ENCODE measurements at regions not wholly inside any gene's neighbourhood (a gene's known extent, or its start where the extent isn't known, plus 50 kb on each side); places are given as distances from the start of the nearest gene placed in this dataset.
"Not testable (repeated sequence)": the region's sequence is repeated elsewhere in the genome, so short reads cannot be mapped to it uniquely, and the experiment has no call there.

GRCh38 chr5:152177626-152178349 lies 227.3 kb downstream of the NMUR2 start:
- DNase-seq, result no peak

- no peak for DNase-seq
Measured at GRCh38 chr5:152171888-152172287, 233.2 kb downstream of the NMUR2 start.

GRCh38 chr5:152170350-152170749 lies 234.7 kb downstream of the NMUR2 start:
- DNase-seq, result no peak

- no peak for DNase-seq
Measured at GRCh38 chr5:152164860-152165259, 240.2 kb upstream of the GLRA1 start.

GRCh38 chr5:152159894-152160293 lies 235.2 kb upstream of the GLRA1 start:
- not testable (repeated sequence) for DNase-seq

GRCh38 chr5:152154452-152154851 lies 229.8 kb upstream of the GLRA1 start:
- not testable (repeated sequence) for DNase-seq

- DNase-seq, result no peak
Measured at GRCh38 chr5:152151940-152152339, 227.3 kb upstream of the GLRA1 start.

GRCh38 chr5:152151113-152151512 lies 226.5 kb upstream of the GLRA1 start:
- DNase-seq, result no peak

- no peak for DNase-seq
Measured at GRCh38 chr5:152147286-152147685, 222.6 kb upstream of the GLRA1 start.

- no peak for DNase-seq
Measured at GRCh38 chr5:152146566-152146965, 221.9 kb upstream of the GLRA1 start.

- DNase-seq, result no peak
Measured at GRCh38 chr5:152144556-152144955, 219.9 kb upstream of the GLRA1 start.

GRCh38 chr5:152144030-152144429 lies 219.4 kb upstream of the GLRA1 start:
- no peak for DNase-seq

- DNase-seq, result peak; percentile 67
Measured at GRCh38 chr5:152142840-152143469, 218.3 kb upstream of the GLRA1 start.

- DNase-seq, result no peak
Measured at GRCh38 chr5:152140347-152140746, 215.7 kb upstream of the GLRA1 start.

GRCh38 chr5:152137063-152137462 lies 212.4 kb upstream of the GLRA1 start:
- DNase-seq, result no peak

- no peak for DNase-seq
Measured at GRCh38 chr5:152136321-152136720, 211.7 kb upstream of the GLRA1 start.

- no peak for DNase-seq
Measured at GRCh38 chr5:152135827-152136226, 211.2 kb upstream of the GLRA1 start.

- no peak for DNase-seq
Measured at GRCh38 chr5:152125661-152126205, 201.1 kb upstream of the GLRA1 start.

GRCh38 chr5:152124409-152125041 lies 199.9 kb upstream of the GLRA1 start:
- no peak for DNase-seq

- DNase-seq, result no peak
Measured at GRCh38 chr5:152118676-152119470, 194.2 kb upstream of the GLRA1 start.

GRCh38 chr5:152116934-152117333 lies 192.3 kb upstream of the GLRA1 start:
- DNase-seq, result no peak

GRCh38 chr5:152113401-152113800 lies 188.8 kb upstream of the GLRA1 start:
- peak; percentile 72 for DNase-seq

GRCh38 chr5:152107220-152107619 lies 182.6 kb upstream of the GLRA1 start:
- no peak for DNase-seq
